ENCODE measurements at regions not wholly inside any gene's neighbourhood (a gene's known extent, or its start where the extent isn't known, plus 50 kb on each side); places are given as distances from the start of the nearest gene placed in this dataset.

DNA sequence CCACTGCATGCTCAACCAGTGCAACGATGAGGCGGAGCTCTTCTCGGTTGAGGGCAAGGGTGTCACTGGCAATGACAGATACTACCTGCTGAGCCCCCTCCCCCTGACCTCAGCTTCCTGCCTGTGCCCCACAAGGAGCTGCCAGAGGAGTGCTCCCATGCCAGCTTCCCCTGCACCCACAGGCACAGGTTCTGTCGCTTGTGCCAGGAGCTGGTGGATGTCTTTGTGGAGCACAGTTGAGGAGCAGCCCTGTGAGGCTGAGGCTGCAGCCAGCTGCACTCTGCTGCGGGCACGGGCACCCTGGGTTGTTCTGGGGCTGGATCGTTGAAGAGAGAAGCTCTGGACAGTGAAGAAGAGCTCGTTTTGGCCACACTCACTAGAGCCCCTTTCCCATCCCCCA lies 165.3 kb upstream of the ZNF267 start:
- TF ChIP-seq, protein P1, sequence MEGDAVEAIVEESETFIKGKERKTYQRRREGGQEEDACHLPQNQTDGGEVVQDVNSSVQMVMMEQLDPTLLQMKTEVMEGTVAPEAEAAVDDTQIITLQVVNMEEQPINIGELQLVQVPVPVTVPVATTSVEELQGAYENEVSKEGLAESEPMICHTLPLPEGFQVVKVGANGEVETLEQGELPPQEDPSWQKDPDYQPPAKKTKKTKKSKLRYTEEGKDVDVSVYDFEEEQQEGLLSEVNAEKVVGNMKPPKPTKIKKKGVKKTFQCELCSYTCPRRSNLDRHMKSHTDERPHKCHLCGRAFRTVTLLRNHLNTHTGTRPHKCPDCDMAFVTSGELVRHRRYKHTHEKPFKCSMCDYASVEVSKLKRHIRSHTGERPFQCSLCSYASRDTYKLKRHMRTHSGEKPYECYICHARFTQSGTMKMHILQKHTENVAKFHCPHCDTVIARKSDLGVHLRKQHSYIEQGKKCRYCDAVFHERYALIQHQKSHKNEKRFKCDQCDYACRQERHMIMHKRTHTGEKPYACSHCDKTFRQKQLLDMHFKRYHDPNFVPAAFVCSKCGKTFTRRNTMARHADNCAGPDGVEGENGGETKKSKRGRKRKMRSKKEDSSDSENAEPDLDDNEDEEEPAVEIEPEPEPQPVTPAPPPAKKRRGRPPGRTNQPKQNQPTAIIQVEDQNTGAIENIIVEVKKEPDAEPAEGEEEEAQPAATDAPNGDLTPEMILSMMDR (IDR thresholded peaks at IDR 0.05): no peak
- no peak for TF ChIP-seq POLR2A (IDR thresholded peaks at IDR 0.05)

All from right lobe of liver (tissue), 4 donors.